DND-41 (cell line): ENCODE measurements at regions not wholly inside any gene's neighbourhood (a gene's known extent, or its start where the extent isn't known, plus 50 kb on each side); places are given as distances from the start of the nearest gene placed in this dataset.

ENCODE experiments used
- ATAC-seq: fragments of 200-7000 bp; cut with Tn5 transposase; 3 replicates; pipeline ENCODE4 v1.9.1; 2021; ENCODE audit warnings: low read depth; ENCODE audit not compliant: insufficient read depth
- DNase-seq: peaks from one replicate; pipeline ENCODE4 v3.0.0-alpha.2; 2020
- H2AFZ ChIP-seq: 2 replicates; pipeline ENCODE4 v1.6.0; 2012; ENCODE audit warnings: low read depth, low read length
- H3K27ac ChIP-seq: 2 replicates; pipeline ENCODE4 v1.5.1; 2012; ENCODE audit warnings: low read length, inconsistent platforms
- H3K27me3 ChIP-seq: fragments of 200-600 bp; sonication (generic); 2 replicates; pipeline ENCODE4 v1.6.0; 2012; ENCODE audit warnings: low read length, mild to moderate bottlenecking, inconsistent platforms; ENCODE audit not compliant: insufficient read depth, poor library complexity
- H3K36me3 ChIP-seq: 2 replicates; pipeline ENCODE4 v1.5.1; 2012; ENCODE audit warnings: low read length, inconsistent platforms; ENCODE audit not compliant: insufficient read depth
- H3K4me1 ChIP-seq: 2 replicates; pipeline ENCODE4 v1.5.1; 2012; ENCODE audit warnings: mild to moderate bottlenecking, low read length; ENCODE audit not compliant: insufficient read depth
- H3K4me2 ChIP-seq: 2 replicates; pipeline ENCODE4 v1.6.0; 2012; ENCODE audit warnings: mild to moderate bottlenecking, moderate library complexity, low read length, inconsistent platforms; ENCODE audit not compliant: insufficient read depth
- H3K4me3 ChIP-seq, 2 experiments: fragments of 200-600 bp in 1 of 2; shearing (Covaris generic) in 1 of 2; 2 replicates each; pipeline ENCODE4 v1.5.1; 2012 to 2016; ENCODE audit warnings: inconsistent platforms in 2 of 2, low read length in 2 of 2, mild to moderate bottlenecking in 2 of 2, low read depth in 1 of 2, moderate library complexity in 1 of 2
- H3K79me2 ChIP-seq: 2 replicates; pipeline ENCODE4 v1.6.0; 2012; ENCODE audit warnings: low read length, inconsistent platforms; ENCODE audit not compliant: insufficient read depth
- H3K9ac ChIP-seq: 2 replicates; pipeline ENCODE4 v1.6.0; 2012; ENCODE audit warnings: low read depth, mild to moderate bottlenecking, inconsistent platforms, low read length, moderate library complexity
- H3K9me3 ChIP-seq: 2 replicates; pipeline ENCODE4 v1.5.1; 2012; ENCODE audit warnings: low read length, moderate library complexity, mild to moderate bottlenecking, inconsistent platforms; ENCODE audit not compliant: insufficient read depth, severe bottlenecking
- H4K20me1 ChIP-seq: 2 replicates; pipeline ENCODE4 v1.6.0; 2012; ENCODE audit warnings: low read length; ENCODE audit not compliant: insufficient read depth
- EZH2 ChIP-seq: IDR thresholded peaks from 3 replicates; pipeline ENCODE4 v1.6.1; 2012; ENCODE audit warnings: borderline replicate concordance, low read depth, mild to moderate bottlenecking, moderate library complexity, low read length, inconsistent platforms; ENCODE audit not compliant: severe bottlenecking
- TF ChIP-seq, protein P1 (sequence below): IDR thresholded peaks from 2 replicates; pipeline ENCODE4 v1.5.1; 2012; ENCODE audit warnings: borderline replicate concordance, low read length, moderate library complexity, mild to moderate bottlenecking; ENCODE audit not compliant: poor library complexity, severe bottlenecking; ENCODE audit errors: extremely low read depth

GRCh38 chr5:173716058-173716682, 99.7 kb upstream of the BOD1 start:
- H3K9me3 ChIP-seq: no peaks in the 10 kb centered on the region
- no peak overlapping the region for H3K4me2 ChIP-seq
- H3K36me3 ChIP-seq: no peaks in the 10 kb centered on the region
- no peaks in the 10 kb centered on the region for H4K20me1 ChIP-seq
- no peak for DNase-seq
- H3K4me1 ChIP-seq: no peaks in the 10 kb centered on the region
- H3K9ac ChIP-seq: no peak overlapping the region
- no peak overlapping the region for H3K4me3 ChIP-seq
- no peak overlapping the region for H2AFZ ChIP-seq
- H3K27ac ChIP-seq: no peak overlapping the region
- H3K27me3 ChIP-seq: no peaks in the 10 kb centered on the region
- no peak for TF ChIP-seq EZH2
- TF ChIP-seq, protein P1, sequence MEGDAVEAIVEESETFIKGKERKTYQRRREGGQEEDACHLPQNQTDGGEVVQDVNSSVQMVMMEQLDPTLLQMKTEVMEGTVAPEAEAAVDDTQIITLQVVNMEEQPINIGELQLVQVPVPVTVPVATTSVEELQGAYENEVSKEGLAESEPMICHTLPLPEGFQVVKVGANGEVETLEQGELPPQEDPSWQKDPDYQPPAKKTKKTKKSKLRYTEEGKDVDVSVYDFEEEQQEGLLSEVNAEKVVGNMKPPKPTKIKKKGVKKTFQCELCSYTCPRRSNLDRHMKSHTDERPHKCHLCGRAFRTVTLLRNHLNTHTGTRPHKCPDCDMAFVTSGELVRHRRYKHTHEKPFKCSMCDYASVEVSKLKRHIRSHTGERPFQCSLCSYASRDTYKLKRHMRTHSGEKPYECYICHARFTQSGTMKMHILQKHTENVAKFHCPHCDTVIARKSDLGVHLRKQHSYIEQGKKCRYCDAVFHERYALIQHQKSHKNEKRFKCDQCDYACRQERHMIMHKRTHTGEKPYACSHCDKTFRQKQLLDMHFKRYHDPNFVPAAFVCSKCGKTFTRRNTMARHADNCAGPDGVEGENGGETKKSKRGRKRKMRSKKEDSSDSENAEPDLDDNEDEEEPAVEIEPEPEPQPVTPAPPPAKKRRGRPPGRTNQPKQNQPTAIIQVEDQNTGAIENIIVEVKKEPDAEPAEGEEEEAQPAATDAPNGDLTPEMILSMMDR: no peak
- ATAC-seq: no peak
- no peaks in the 10 kb centered on the region for H3K79me2 ChIP-seq

- H3K27me3 ChIP-seq: no peaks in the 10 kb centered on the region
- DNase-seq (no peak), ATAC-seq (no peak)
- no peaks in the 10 kb centered on the region for H3K36me3 ChIP-seq
- H3K9me3 ChIP-seq: no peaks in the 10 kb centered on the region
- TF ChIP-seq, protein P1: no peak
- no peak for TF ChIP-seq EZH2
- H3K4me2 ChIP-seq: no peak overlapping the region
- H3K79me2 ChIP-seq: no peaks in the 10 kb centered on the region
- no peaks in the 10 kb centered on the region for H3K4me1 ChIP-seq
- no peak overlapping the region for H2AFZ ChIP-seq
- H3K27ac ChIP-seq: no peak overlapping the region
- H4K20me1 ChIP-seq: no peaks in the 10 kb centered on the region
- H3K4me3 ChIP-seq: no peak overlapping the region
- H3K9ac ChIP-seq: no peak overlapping the region
Observed at GRCh38 chr5:173717959-173718358, 101.5 kb upstream of the BOD1 start.

DNA sequence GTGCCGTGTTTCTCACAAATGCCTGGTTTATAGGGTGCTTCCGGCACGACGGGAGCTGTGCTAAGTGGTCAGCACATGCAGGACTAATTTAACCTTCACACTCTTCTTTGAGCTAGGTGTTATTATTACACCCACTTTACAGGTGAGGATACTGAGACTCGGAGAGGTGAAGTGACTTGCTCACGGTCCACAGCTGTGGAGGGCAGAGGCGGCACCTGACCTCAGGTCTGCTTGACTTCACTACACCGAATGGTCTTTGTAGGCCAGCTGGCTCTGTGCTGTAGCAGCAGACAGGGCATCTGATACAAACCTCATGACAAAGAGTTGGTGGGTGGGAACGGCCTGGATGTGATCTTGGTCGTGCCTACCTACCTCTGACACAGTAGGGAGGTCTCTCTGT, 102.0 kb upstream of the BOD1 start:
- H3K27me3 ChIP-seq: no peaks in the 10 kb centered on the region
- no peak overlapping the region for H3K4me3 ChIP-seq
- DNase-seq: no peak
- no peaks in the 10 kb centered on the region for H3K9me3 ChIP-seq
- H3K4me2 ChIP-seq: no peak overlapping the region
- no peak overlapping the region for H3K27ac ChIP-seq
- no peaks in the 10 kb centered on the region for H4K20me1 ChIP-seq
- TF ChIP-seq, protein P1: no peak
- TF ChIP-seq EZH2: no peak
- no peak for ATAC-seq
- H2AFZ ChIP-seq: no peak overlapping the region
- H3K4me1 ChIP-seq: no peaks in the 10 kb centered on the region
- no peak overlapping the region for H3K9ac ChIP-seq
- H3K36me3 ChIP-seq: no peaks in the 10 kb centered on the region
- H3K79me2 ChIP-seq: no peaks in the 10 kb centered on the region

DNA sequence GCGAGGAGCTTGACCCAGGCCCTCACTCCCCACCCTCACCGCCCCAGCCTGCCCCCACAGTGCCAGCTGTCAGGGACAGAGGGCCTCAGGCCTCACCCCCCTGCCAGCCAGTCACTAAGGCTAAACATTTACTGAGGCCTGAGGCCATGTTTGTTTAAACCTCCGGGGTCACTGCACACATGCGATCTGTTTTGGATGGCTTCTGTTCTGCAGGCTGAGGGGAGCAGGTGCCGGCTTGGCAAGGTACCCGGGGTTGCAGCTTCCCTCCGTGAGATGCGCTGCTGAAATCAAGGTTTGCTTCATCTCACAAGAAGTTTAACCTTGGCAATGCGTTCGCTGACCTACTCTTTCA, 103.3 kb upstream of the BOD1 start:
- Histone ChIP-seq H3K9me3 (no peaks in the 10 kb centered on the region), H2AFZ (no peak overlapping the region), H3K9ac (no peak overlapping the region), H3K4me1 (no peaks in the 10 kb centered on the region), H3K36me3 (no peaks in the 10 kb centered on the region), H3K4me2 (no peak overlapping the region), H4K20me1 (no peaks in the 10 kb centered on the region), H3K27ac (no peak overlapping the region), H3K79me2 (no peaks in the 10 kb centered on the region), H3K4me3 (no peak overlapping the region), H3K27me3 (no peaks in the 10 kb centered on the region)
- DNase-seq (no peak), ATAC-seq (no peak)
- TF ChIP-seq, protein P1: no peak
- TF ChIP-seq EZH2: no peak
